OCI-LY1 (cell line): ENCODE measurements at regions not wholly inside any gene's neighbourhood (a gene's known extent, or its start where the extent isn't known, plus 50 kb on each side); places are given as distances from the start of the nearest gene placed in this dataset.
"Not testable (repeated sequence)": the region's sequence is repeated elsewhere in the genome, so short reads cannot be mapped to it uniquely, and the experiment has no call there.

Experiments
- H2AFZ ChIP-seq: fragments of 200-600 bp; sonication (generic), shearing (Covaris generic); 2 replicates; pipeline ENCODE4 v1.6.0; 2014; ENCODE audit warnings: antibody characterized with exemption, mild to moderate bottlenecking, low read length
- H3F3A ChIP-seq: fragments of 200-600 bp; sonication (generic), shearing (Covaris generic); 2 replicates; pipeline ENCODE4 v1.6.0; 2014; ENCODE audit warnings: mild to moderate bottlenecking, antibody characterized with exemption, low read length, moderate library complexity; ENCODE audit not compliant: insufficient read depth
- H3K27ac ChIP-seq: fragments of 200-600 bp; sonication (generic); 2 replicates; pipeline ENCODE4 v1.5.1; 2014; ENCODE audit warnings: low read length, mixed run types, mild to moderate bottlenecking, low read depth; ENCODE audit not compliant: poor library complexity, severe bottlenecking
- H3K27me3 ChIP-seq: fragments of 200-600 bp; sonication (generic); 2 replicates; pipeline ENCODE4 v1.6.0; 2014; ENCODE audit warnings: antibody characterized with exemption, mild to moderate bottlenecking, low read length, moderate library complexity; ENCODE audit not compliant: insufficient read depth
- H3K36me3 ChIP-seq: fragments of 200-600 bp; sonication (generic); 2 replicates; pipeline ENCODE4 v1.6.1; 2014; ENCODE audit warnings: mild to moderate bottlenecking, antibody characterized with exemption, low read length, moderate library complexity, mixed read lengths; ENCODE audit not compliant: insufficient read depth
- H3K4me1 ChIP-seq: fragments of 200-600 bp; sonication (generic); 2 replicates; pipeline ENCODE4 v1.5.1; 2014; ENCODE audit warnings: mild to moderate bottlenecking, low read length, moderate library complexity; ENCODE audit not compliant: insufficient read depth, severe bottlenecking
- H3K4me2 ChIP-seq: fragments of 200-600 bp; sonication (generic), shearing (Covaris generic); 2 replicates; pipeline ENCODE4 v1.6.1; 2014; ENCODE audit warnings: low read length
- H3K4me3 ChIP-seq: fragments of 200-600 bp; sonication (generic); 2 replicates; pipeline ENCODE4 v1.5.1; 2014; ENCODE audit warnings: low read length, low read depth, mild to moderate bottlenecking, mixed read lengths; ENCODE audit not compliant: poor library complexity, severe bottlenecking
- H3K79me2 ChIP-seq: fragments of 200-600 bp; shearing (Covaris generic); 2 replicates; pipeline ENCODE4 v1.6.1; 2016; ENCODE audit warnings: mixed run types, low read length, mixed read lengths; ENCODE audit not compliant: insufficient read depth
- H3K9ac ChIP-seq: fragments of 200-600 bp; sonication (generic), shearing (Covaris generic); 2 replicates; pipeline ENCODE4 v1.6.1; 2014; ENCODE audit warnings: mild to moderate bottlenecking, low read length, mixed read lengths
- H3K9me2 ChIP-seq: fragments of 200-600 bp; sonication (generic), shearing (Covaris generic); 2 replicates; pipeline ENCODE4 v1.6.1; 2014; ENCODE audit warnings: low read depth, mild to moderate bottlenecking, low read length, mixed read lengths
- H3K9me3 ChIP-seq: fragments of 200-600 bp; shearing (Covaris generic); 2 replicates; pipeline ENCODE4 v1.6.1; 2014; ENCODE audit warnings: low read length, mixed read lengths
- H4K20me1 ChIP-seq: fragments of 200-600 bp; sonication (generic), shearing (Covaris generic); 2 replicates; pipeline ENCODE4 v1.6.0; 2016; ENCODE audit warnings: mild to moderate bottlenecking, low read length; ENCODE audit not compliant: insufficient read depth
- EZH2 ChIP-seq: fragments of 200-600 bp; sonication (generic), shearing (Covaris generic); IDR thresholded peaks from 2 replicates; pipeline ENCODE4 v1.8.0; 2017; ENCODE audit warnings: borderline replicate concordance, mixed run types, mild to moderate bottlenecking, antibody characterized with exemption, low read length, moderate library complexity, mixed read lengths
- TF ChIP-seq, protein P1 (sequence below): fragments of 200-600 bp; sonication (generic), shearing (Covaris generic); IDR thresholded peaks from 2 replicates; pipeline ENCODE4 v1.5.1; 2017; ENCODE audit warnings: mild to moderate bottlenecking, antibody characterized with exemption, low read length, moderate library complexity, mixed read lengths

DNA sequence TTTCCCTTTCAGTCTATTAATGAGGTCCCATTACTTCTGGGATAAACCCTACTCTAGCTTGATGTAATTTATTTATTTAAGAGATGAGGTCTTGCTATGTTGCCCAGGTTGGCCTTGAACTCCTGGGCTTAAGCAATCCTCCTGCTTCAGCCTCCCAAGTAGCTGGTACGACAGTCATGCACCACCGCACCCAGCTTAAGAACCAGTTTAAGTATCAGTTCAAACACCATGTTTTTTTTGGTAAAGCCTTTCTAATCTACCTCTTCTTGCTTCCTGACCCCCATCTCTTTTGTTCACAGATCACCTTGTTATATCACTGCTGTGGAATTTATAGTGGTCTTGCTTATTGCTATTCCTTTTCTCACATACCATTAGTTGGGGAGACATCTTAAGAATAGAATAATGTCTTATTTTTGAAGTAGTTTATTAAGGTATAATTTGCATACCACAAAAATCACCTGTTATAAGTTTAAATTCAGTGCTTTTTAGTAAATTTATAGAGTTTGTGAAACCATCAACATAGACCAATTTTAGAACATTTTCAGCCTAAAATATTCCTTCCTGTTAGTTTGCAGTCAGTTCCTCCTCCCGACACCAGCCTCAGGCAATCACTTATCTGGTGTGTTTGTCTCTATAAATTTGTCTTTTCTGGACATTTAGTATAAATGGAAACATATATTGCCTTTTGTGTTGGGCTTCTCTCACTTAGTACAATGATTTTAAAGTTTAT lies 257.9 kb downstream of the PDCD6IP start:
- Histone ChIP-seq H2AFZ (no peak overlapping the region), H4K20me1 (no peaks in the 10 kb centered on the region), H3K79me2 (no peaks in the 10 kb centered on the region), H3K4me3 (no peak overlapping the region), H3K27me3 (no peaks in the 10 kb centered on the region), H3K9ac (no peak overlapping the region), H3K9me2 (0 out of 2 replicates have a peak, but pooled peaks cover 2% of the 10 kb centered on the region), H3K9me3 (no peaks in the 10 kb centered on the region), H3K27ac (no peak overlapping the region), H3K36me3 (no peaks in the 10 kb centered on the region), H3K4me2 (no peak overlapping the region), H3F3A (no peaks in the 10 kb centered on the region), H3K4me1 (no peaks in the 10 kb centered on the region)
- TF ChIP-seq, protein P1, sequence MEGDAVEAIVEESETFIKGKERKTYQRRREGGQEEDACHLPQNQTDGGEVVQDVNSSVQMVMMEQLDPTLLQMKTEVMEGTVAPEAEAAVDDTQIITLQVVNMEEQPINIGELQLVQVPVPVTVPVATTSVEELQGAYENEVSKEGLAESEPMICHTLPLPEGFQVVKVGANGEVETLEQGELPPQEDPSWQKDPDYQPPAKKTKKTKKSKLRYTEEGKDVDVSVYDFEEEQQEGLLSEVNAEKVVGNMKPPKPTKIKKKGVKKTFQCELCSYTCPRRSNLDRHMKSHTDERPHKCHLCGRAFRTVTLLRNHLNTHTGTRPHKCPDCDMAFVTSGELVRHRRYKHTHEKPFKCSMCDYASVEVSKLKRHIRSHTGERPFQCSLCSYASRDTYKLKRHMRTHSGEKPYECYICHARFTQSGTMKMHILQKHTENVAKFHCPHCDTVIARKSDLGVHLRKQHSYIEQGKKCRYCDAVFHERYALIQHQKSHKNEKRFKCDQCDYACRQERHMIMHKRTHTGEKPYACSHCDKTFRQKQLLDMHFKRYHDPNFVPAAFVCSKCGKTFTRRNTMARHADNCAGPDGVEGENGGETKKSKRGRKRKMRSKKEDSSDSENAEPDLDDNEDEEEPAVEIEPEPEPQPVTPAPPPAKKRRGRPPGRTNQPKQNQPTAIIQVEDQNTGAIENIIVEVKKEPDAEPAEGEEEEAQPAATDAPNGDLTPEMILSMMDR, result no peak
- no peak for TF ChIP-seq EZH2

DNA sequence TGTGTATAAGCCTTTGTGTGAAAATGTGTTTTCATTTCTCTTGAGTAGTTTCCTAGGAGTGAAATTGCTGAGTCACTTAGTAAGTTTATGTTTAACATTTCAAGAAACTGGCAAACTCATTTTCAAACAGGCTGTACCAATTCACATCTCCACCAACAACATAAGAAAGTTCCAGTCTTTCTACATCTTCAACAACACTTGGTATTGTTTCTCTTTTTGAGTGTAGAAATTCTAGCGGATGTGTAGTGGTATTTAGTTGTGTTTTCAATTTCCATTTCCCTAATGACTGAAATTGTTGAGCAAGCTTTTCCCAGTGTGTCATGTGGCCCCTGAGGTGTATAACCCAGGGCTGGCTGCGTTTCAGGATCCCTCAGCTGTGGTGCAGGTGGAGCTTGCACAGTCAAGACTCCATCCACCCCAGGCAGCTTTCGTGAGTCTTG lies 258.5 kb downstream of the PDCD6IP start:
- no peaks in the 10 kb centered on the region for H3K27me3 ChIP-seq
- H3K9me2 ChIP-seq, result 0 out of 2 replicates have a peak, but pooled peaks cover 2% of the 10 kb centered on the region
- no peak overlapping the region for H3K4me2 ChIP-seq
- no peaks in the 10 kb centered on the region for H3K4me1 ChIP-seq
- H3K9me3 ChIP-seq, result no peaks in the 10 kb centered on the region
- H3K36me3 ChIP-seq, result no peaks in the 10 kb centered on the region
- H3K27ac ChIP-seq, result no peak overlapping the region
- TF ChIP-seq, protein P1, result no peak
- no peak for TF ChIP-seq EZH2
- H3K9ac ChIP-seq, result no peak overlapping the region
- no peak overlapping the region for H3K4me3 ChIP-seq
- H2AFZ ChIP-seq, result no peak overlapping the region
- H3K79me2 ChIP-seq, result no peaks in the 10 kb centered on the region
- no peaks in the 10 kb centered on the region for H3F3A ChIP-seq
- no peaks in the 10 kb centered on the region for H4K20me1 ChIP-seq

DNA sequence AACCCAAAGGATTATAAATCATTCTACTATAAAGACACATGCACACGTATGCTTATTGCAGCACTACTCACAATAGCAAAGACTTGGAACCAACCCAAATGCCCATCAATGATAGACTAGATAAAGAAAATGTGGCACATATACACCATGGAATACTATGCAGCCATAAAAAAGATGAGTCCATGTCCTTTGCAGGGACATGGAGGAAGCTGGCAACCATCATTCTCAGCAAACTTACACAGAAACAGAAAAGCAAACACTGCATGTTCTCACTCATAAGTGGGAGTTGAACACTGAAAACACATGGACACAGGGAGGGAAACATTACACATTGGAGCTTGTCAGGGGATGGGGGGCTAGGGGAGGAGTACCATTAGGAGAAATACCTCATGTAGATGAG lies 262.6 kb downstream of the PDCD6IP start:
- not testable (repeated sequence) for H3K9me2 ChIP-seq, H3K36me3 ChIP-seq, H3K9me3 ChIP-seq, H3K9ac ChIP-seq, H2AFZ ChIP-seq, H3K4me3 ChIP-seq, H3K4me2 ChIP-seq, H3K4me1 ChIP-seq, H3K27ac ChIP-seq, H3K27me3 ChIP-seq, H3K79me2 ChIP-seq, H4K20me1 ChIP-seq, H3F3A ChIP-seq

DNA sequence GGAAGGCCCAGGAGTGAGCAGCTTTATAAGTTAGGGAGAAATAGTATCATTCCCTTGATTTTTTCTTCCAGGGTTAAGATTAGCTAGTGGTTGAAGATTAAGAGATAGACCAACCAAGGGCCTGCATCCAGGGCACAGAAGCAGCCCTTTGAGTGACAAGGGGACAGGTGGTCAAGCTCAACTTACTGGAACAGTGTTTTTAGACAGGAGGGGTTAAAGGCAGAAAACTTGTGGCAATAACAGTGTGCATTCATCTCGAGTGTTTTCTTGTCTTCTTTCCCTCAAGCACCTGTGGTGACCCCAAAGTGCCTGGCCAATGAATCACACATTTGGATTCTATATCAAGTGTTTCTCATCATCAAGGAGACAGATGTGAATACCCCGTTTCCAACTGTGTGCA lies 267.5 kb downstream of the PDCD6IP start:
- TF ChIP-seq, protein P1, result no peak
- no peak for TF ChIP-seq EZH2
- Histone ChIP-seq H3K27me3 (no peaks in the 10 kb centered on the region), H4K20me1 (no peaks in the 10 kb centered on the region), H3K36me3 (no peaks in the 10 kb centered on the region), H3K4me1 (no peaks in the 10 kb centered on the region), H3K4me3 (no peak overlapping the region), H3F3A (no peaks in the 10 kb centered on the region), H3K9me3 (no peaks in the 10 kb centered on the region), H3K4me2 (no peak overlapping the region), H3K79me2 (no peaks in the 10 kb centered on the region), H3K9ac (no peak overlapping the region), H2AFZ (no peak overlapping the region), H3K27ac (no peak overlapping the region), H3K9me2 (no peaks in the 10 kb centered on the region)
